ACC112 (cell line): ENCODE measurements at regions not wholly inside any gene's neighbourhood (a gene's known extent, or its start where the extent isn't known, plus 50 kb on each side); places are given as distances from the start of the nearest gene placed in this dataset.
A peak's percentile ranks its signal among the peaks of the same experiment; 100 is the strongest.

Source experiments
- H2AFZ ChIP-seq: fragments of 200-600 bp; sonication (generic); one replicate; pipeline ENCODE4 v1.6.0; 2017; ENCODE audit warnings: antibody characterized with exemption, low read length; ENCODE audit not compliant: unreplicated experiment
- H3K27ac ChIP-seq: fragments of 200-600 bp; sonication (generic); 2 replicates; pipeline ENCODE4 v1.5.1; 2014; ENCODE audit warnings: low read depth, mild to moderate bottlenecking, antibody characterized with exemption, low read length, moderate library complexity
- H3K27me3 ChIP-seq: fragments of 200-600 bp; sonication (generic); 2 replicates; pipeline ENCODE4 v1.6.1; 2014; ENCODE audit warnings: mild to moderate bottlenecking, antibody characterized with exemption, low read length, moderate library complexity, mixed read lengths; ENCODE audit not compliant: insufficient read depth
- H3K36me3 ChIP-seq: fragments of 200-600 bp; sonication (generic); 2 replicates; pipeline ENCODE4 v1.6.1; 2016; ENCODE audit warnings: mild to moderate bottlenecking, antibody characterized with exemption, low read length, moderate library complexity, mixed read lengths; ENCODE audit not compliant: insufficient read depth
- H3K4me1 ChIP-seq: fragments of 200-600 bp; sonication (generic); one replicate; pipeline ENCODE4 v1.6.1; 2016; ENCODE audit warnings: low read length, mixed read lengths; ENCODE audit not compliant: insufficient read depth, unreplicated experiment, control insufficient read depth
- H3K4me3 ChIP-seq: fragments of 200-600 bp; sonication (generic); 2 replicates; pipeline ENCODE4 v1.5.1; 2014; ENCODE audit warnings: mild to moderate bottlenecking, low read depth, low read length
- H3K79me2 ChIP-seq: fragments of 200-600 bp; sonication (generic); one replicate; pipeline ENCODE4 v1.6.0; 2016; ENCODE audit warnings: low read length; ENCODE audit not compliant: control insufficient read depth, unreplicated experiment, insufficient read depth

DNA sequence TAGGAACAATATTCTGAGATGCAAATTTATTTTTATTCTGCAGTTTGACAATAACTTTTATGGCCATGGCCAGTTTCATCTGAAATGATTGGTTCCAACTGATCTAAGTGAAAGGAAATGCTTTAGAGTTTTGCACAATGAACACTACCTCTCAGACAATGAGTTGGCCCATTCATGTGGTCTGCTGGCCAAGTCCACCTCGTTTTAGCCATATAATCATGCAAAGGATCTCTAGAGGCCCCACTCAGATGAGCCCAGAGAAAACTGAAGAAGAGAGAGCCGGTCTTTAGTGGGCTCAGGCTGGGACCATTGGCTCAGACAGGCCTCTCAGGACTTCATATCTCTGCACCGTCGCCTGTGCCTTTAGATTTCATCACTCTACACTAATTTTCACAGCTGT, 254.7 kb downstream of the MREG start:
- H3K4me3 ChIP-seq = 0 out of 2 replicates have a peak overlapping the region, but pooled peaks have one; percentile 1
- H3K27me3 ChIP-seq = no peaks in the 10 kb centered on the region
- H2AFZ ChIP-seq = no peak overlapping the region
- H3K79me2 ChIP-seq = no peaks in the 10 kb centered on the region
- H3K27ac ChIP-seq = peak overlapping the region; percentile 45
- no peaks in the 10 kb centered on the region for H3K36me3 ChIP-seq
- H3K4me1 ChIP-seq = peaks cover 13% of the 10 kb centered on the region

DNA sequence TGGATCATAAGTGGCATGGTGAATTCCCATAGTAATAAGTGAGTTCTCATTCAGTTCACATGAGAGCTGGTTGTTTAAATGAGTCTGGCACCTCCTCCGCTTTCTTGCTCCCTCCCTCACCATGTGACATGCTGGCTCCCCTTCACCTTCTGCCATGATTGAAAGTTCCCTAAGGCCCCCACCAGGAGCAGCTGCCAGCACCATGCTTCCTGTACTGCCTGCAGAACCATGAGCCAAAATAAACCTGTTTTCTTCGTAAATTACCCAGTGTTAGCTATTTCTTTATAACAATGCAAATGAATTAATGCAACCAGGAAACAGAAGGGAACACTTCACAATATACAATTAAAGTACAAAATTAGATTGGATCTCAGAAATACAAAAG, 257.0 kb downstream of the MREG start:
- Histone ChIP-seq H3K4me3 (no peak overlapping the region), H3K79me2 (no peaks in the 10 kb centered on the region), H2AFZ (no peak overlapping the region), H3K27ac (no peak overlapping the region), H3K27me3 (no peaks in the 10 kb centered on the region), H3K4me1 (peaks cover 22% of the 10 kb centered on the region), H3K36me3 (no peaks in the 10 kb centered on the region)

DNA sequence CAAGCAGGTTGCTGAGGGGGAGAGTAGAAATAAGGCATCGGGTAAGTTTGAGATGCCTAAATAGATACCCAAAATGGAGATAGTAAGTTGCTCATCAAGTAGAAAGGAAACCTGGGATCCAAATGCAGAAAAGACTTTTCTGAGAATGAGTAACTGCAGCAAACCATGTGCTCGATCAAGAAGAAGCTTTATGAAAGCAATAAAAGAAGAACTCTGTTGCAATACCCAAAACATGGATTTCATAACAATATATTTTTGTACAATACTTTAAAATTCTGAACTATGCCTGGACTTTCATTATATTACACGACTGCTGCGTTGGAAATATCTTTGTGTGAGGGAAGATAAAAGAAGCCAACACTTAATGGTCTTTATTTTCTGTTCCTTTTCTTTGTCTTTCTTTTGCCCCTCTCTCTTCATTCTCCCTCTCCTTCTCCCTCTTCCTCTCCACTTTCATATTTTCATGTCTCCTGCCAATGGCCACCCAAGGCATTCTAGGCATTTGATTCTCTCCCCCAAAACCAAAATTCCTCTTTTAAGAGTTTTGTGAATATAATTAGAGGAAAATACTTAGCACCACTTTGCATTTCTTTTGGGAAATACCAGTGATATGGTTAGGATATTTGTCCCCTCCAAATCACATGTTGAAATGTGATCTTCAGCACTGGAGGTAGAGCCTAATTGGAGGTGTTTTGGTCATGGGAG, 257.6 kb downstream of the MREG start:
- no peak overlapping the region for H3K27ac ChIP-seq
- H2AFZ ChIP-seq = peak overlapping the region; percentile 15

DNA sequence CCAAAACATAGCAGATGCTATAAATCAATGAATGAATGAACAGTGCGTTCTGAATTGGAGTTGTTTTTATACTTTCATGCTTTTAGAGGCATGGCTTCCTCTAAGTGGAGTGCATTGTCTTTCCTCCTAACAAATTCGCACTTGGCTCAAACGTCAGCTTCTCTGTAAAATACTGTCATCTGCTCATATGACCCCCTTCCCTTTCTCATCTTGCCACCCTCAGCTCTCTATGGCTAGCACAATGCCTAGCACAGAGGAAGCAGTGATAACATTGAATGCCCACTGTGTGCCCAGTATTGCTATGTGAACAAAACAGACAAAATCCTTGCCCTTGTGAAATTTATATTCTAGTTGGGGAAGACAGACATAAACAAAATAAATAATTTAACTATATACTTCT, 258.8 kb downstream of the MREG start:
- no peaks in the 10 kb centered on the region for H3K79me2 ChIP-seq
- no peaks in the 10 kb centered on the region for H3K27me3 ChIP-seq

More for the DNA sequence above, 257.6 kb downstream of the MREG start:
- H3K27me3 ChIP-seq = no peaks in the 10 kb centered on the region
- no peak overlapping the region for H3K4me3 ChIP-seq
- H3K4me1 ChIP-seq = peaks cover 27% of the 10 kb centered on the region
- no peaks in the 10 kb centered on the region for H3K79me2 ChIP-seq
- no peaks in the 10 kb centered on the region for H3K36me3 ChIP-seq

DNA sequence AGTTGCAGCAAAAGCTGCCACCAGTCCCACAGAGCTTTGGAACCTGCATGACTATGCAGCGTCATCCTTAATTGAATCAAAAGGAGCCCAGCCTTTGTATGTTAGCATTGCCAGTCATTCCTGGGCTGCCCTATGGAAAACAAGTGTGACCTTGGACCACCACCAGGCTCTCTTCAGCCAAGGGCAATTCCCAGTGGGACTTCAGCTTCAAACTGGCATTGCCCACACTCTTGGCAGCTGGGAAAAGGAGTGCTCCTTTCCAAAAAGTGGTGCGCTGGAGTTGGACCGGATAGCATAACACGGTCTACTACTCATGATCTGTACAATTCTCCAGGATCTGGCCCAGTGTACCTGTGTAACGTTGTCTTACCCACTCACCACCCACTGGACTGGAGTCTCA, 259.5 kb downstream of the MREG start:
- H2AFZ ChIP-seq = no peak overlapping the region
- no peaks in the 10 kb centered on the region for H3K36me3 ChIP-seq
- peaks cover 39% of the 10 kb centered on the region for H3K4me1 ChIP-seq
- no peak overlapping the region for H3K27ac ChIP-seq
- no peaks in the 10 kb centered on the region for H3K79me2 ChIP-seq
- no peak overlapping the region for H3K4me3 ChIP-seq
- H3K27me3 ChIP-seq = no peaks in the 10 kb centered on the region

More for the DNA sequence above, 258.8 kb downstream of the MREG start:
- Histone ChIP-seq H3K4me3 (no peak overlapping the region), H3K36me3 (no peaks in the 10 kb centered on the region), H3K27ac (no peak overlapping the region), H2AFZ (no peak overlapping the region), H3K4me1 (peaks cover 34% of the 10 kb centered on the region)

DNA sequence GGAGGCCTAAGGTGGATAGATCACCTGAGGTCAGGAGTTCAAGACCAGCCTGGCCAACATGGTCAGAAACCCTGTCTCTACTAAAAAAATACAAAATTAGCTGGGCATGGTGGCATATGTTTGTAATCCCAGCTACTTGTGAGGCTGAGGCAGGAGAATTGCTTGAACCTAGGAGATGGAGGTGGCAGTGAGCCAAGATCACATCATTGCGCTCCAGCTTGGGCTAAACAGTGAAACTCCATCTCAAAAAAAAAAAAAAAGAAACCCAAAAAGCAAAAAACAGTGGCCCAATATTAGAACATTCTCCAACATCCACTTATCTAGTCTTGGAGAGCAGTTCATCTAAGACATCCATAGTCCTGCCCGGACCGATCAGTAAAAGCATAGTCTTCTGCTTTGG, 260.4 kb downstream of the MREG start:
- no peak overlapping the region for H3K27ac ChIP-seq
- H3K36me3 ChIP-seq = no peaks in the 10 kb centered on the region
- no peaks in the 10 kb centered on the region for H3K27me3 ChIP-seq
- H3K4me3 ChIP-seq = no peak overlapping the region
- peaks cover 42% of the 10 kb centered on the region for H3K4me1 ChIP-seq
- no peak overlapping the region for H2AFZ ChIP-seq
- H3K79me2 ChIP-seq = no peaks in the 10 kb centered on the region

DNA sequence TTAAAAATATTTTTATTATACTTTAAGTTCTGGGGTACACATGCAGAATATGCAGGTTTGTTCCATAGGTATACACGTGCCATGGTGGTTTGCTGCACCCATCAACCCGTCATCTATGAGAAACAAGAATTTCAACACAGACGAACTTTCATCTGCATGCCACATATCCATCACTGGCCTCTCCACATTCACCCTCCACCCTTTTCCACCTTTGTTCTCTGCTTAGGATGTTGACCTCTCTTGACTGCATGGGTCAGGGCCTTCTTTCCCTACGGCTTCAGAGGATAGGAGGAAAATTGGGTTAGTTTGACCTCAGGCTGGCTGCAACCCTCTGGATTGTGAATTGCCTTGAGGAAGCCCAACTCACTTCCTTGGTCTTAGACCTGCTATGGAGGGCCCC, 260.9 kb downstream of the MREG start:
- no peaks in the 10 kb centered on the region for H3K27me3 ChIP-seq
- H2AFZ ChIP-seq = no peak overlapping the region
- no peaks in the 10 kb centered on the region for H3K79me2 ChIP-seq
- H3K27ac ChIP-seq = no peak overlapping the region
- no peak overlapping the region for H3K4me3 ChIP-seq
- no peaks in the 10 kb centered on the region for H3K36me3 ChIP-seq
- H3K4me1 ChIP-seq = peaks cover 47% of the 10 kb centered on the region

DNA sequence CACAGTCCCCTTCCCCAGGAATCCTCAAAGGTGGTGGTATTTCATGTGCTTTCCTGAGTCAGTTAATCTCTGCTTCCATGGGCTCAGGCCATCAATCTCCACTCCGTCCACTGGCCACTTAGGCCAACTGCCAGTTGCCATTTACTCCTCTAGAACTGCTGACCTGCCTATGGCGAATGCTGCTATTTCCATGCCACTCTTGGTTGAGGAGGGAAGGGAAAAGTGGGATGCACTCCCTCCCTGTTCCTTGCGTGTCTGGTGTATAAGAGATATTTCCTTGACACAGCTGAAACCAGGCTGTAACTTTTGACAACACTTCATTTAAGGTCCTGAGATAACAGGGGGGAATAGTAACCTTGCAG, 261.5 kb downstream of the MREG start:
- no peak overlapping the region for H2AFZ ChIP-seq
- no peaks in the 10 kb centered on the region for H3K79me2 ChIP-seq
- H3K27me3 ChIP-seq = no peaks in the 10 kb centered on the region
- peaks cover 53% of the 10 kb centered on the region for H3K4me1 ChIP-seq
- no peaks in the 10 kb centered on the region for H3K36me3 ChIP-seq
- H3K27ac ChIP-seq = peak overlapping the region; percentile 72
- no peak overlapping the region for H3K4me3 ChIP-seq

DNA sequence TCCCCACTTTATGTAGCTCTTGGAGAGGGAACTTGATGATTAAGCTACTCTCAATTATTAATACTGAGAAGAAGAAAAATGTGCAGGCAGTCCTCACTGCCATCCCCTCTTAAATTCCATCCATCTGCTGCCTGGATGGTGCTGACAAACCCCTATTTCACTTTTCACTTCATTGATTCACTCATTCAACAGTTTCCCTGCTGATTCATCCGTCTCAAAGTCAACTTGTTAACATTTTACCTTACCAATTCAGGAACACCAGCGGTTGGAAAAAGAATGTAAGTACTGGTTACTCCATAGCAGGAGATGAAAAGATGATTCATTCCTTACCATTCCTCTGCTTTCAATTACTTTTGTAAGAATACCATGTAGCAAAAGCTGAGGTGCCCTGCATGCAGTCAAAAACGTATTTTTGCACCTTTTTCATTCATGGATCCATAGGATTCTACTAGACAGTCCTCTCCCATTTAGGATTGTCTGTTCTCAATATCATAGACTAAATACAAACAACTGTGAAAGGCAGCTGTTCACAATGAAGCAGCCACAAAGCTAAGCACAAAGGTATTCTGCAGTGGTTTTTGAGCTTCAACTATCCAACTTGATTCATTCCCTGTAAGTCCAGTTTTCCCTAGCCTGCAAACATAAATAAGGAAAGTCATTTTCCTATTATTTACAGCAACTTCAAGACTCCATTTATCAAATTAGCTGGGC, 262.0 kb downstream of the MREG start:
- Histone ChIP-seq H3K27me3 (no peaks in the 10 kb centered on the region), H3K36me3 (no peaks in the 10 kb centered on the region), H3K27ac (peak overlapping the region; percentile 72), H3K4me1 (peaks cover 56% of the 10 kb centered on the region), H3K4me3 (no peak overlapping the region), H3K79me2 (no peaks in the 10 kb centered on the region), H2AFZ (no peak overlapping the region)

DNA sequence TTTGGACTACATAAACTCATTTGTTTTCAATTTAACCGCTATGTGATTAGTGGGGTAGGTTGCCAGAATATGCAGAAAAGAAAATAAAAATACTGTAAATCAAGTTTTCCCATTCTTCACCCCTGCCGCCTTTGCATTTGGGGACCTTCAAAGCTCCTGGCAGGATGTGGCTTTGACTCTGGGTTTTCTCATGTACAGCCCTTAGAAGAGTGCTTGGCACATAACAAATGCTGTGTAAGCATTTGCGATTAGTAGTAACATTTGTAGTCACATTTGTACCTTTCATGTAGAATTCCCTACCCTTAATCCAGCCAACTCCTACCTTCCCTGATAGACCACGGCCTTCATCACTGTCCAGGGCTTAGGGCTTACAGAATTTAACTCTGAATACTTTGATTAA, 262.6 kb downstream of the MREG start:
- peak overlapping the region; percentile 72 for H3K27ac ChIP-seq
- no peaks in the 10 kb centered on the region for H3K27me3 ChIP-seq
- no peak overlapping the region for H3K4me3 ChIP-seq
- peaks cover 56% of the 10 kb centered on the region for H3K4me1 ChIP-seq
- no peaks in the 10 kb centered on the region for H3K79me2 ChIP-seq
- no peaks in the 10 kb centered on the region for H3K36me3 ChIP-seq
- no peak overlapping the region for H2AFZ ChIP-seq
